Fibroblast of mammary gland (primary cell): ENCODE measurements at regions not wholly inside any gene's neighbourhood (a gene's known extent, or its start where the extent isn't known, plus 50 kb on each side); places are given as distances from the start of the nearest gene placed in this dataset.

Experiments used
- DNase-seq: peaks from one replicate; pipeline ENCODE4 v3.0.0-alpha.2; 2010; ENCODE audit warnings: low read depth
- H3K4me3 ChIP-seq: 2 replicates; pipeline ENCODE4 v1.5.1; 2011; ENCODE audit warnings: low read depth, mild to moderate bottlenecking, low read length, moderate library complexity; ENCODE audit not compliant: control insufficient read depth
- TF ChIP-seq, protein P1 (sequence below): conservative IDR thresholded peaks from 2 replicates; pipeline ENCODE4 v1.5.1; 2011; ENCODE audit warnings: low read depth, low read length, inconsistent platforms; ENCODE audit not compliant: control insufficient read depth, insufficient read depth

DNA sequence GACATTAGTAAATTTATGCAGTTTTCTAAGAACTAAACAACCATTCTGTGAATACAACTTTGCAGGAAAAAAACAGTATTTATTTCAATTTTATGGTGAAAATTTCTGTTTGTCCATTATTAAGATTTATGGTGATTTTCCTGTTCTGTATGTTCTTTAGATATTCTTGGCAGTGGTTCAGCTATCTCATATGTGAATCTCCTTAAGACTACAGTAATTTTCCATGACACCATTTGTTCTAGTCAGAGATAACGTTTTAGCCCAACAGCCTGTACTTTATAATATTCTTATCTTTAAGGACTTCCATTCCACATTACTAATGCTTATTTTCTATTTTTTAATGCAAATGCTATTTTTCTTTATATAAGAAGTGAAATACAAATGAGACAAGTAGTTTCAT lies 504.0 kb downstream of the RFPL4B start:
- no peak for DNase-seq
- TF ChIP-seq, protein P1, sequence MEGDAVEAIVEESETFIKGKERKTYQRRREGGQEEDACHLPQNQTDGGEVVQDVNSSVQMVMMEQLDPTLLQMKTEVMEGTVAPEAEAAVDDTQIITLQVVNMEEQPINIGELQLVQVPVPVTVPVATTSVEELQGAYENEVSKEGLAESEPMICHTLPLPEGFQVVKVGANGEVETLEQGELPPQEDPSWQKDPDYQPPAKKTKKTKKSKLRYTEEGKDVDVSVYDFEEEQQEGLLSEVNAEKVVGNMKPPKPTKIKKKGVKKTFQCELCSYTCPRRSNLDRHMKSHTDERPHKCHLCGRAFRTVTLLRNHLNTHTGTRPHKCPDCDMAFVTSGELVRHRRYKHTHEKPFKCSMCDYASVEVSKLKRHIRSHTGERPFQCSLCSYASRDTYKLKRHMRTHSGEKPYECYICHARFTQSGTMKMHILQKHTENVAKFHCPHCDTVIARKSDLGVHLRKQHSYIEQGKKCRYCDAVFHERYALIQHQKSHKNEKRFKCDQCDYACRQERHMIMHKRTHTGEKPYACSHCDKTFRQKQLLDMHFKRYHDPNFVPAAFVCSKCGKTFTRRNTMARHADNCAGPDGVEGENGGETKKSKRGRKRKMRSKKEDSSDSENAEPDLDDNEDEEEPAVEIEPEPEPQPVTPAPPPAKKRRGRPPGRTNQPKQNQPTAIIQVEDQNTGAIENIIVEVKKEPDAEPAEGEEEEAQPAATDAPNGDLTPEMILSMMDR, result no peak
- H3K4me3 ChIP-seq, result no peak overlapping the region

DNA sequence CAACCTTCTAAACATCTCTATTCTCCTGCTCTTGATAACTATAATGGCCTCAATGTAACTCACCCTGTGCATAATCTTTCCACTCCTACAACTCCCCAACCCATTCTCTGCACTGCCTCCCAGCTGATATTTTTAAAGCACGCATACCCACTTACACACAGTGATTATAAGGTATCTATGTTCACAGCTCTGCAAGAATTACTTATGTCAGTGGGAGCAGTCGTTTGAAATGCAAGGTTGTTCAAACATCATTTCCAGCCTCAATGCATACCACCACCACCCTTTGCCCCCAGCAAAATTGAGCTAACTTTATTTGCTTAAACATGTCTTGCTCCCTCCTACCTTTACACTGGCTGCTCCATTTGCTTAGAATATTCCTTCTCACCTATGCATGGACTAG lies 506.0 kb downstream of the RFPL4B start:
- no peak for DNase-seq
- H3K4me3 ChIP-seq, result no peak overlapping the region
- TF ChIP-seq, protein P1, result no peak

DNA sequence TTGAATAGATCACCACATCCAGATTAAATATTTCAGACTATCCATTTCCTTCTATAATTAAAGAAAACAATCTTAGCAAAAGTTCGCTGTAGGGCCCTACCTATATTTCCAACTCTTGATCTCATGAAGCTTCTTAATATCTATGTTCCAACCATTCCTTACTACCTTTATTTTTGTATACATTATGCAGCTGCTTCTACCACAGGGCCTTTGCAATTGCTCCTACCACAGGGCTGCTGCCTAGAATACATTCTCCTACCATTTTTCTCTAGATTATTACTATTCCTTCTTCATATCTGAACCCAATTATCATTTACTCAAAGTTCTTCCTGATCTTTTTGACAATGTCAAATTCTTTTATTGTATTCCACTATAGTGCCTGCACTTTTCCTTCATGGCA lies 516.6 kb downstream of the RFPL4B start:
- TF ChIP-seq, protein P1, result no peak
- no peak overlapping the region for H3K4me3 ChIP-seq
- no peak for DNase-seq

DNA sequence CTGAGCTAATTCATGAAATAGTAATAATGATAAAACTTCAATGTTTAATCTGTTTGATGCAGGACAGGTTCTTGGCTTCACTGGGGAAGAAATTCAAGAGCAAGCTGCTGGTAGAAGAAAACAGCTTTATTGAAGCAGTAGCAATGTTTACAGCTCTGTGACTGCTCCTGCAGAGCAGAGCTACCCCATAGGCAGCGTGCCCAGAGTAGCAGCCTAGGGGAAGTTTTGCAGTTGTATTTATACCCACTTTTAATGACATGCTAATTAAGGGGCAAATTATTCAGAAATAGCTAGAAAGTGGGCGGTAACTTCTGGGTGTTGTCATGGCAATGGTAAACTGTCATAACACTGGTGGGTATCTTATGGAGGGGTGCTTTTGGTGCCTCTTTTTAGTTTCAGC lies 518.0 kb downstream of the RFPL4B start:
- TF ChIP-seq, protein P1, result no peak
- DNase-seq, result no peak
- no peak overlapping the region for H3K4me3 ChIP-seq

DNA sequence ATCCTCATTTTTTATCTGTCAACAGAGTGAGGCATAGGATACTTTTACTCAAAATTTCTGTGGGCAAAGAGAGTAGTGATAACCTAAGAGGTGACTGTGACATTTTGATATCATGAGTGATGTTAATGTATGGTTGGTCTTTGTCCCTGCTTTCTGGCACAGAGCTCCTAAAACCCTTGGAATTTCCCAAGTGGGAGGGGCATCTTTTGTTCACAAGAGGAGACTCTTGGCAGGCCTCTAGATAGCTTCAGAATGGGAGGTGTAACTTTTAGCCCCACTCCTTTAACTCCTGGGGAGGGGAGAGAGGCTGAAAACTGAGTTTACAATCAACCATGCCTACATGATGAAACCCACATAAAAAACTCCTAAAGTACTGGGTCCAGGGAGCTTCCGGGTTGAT lies 527.8 kb downstream of the RFPL4B start:
- H3K4me3 ChIP-seq, result no peak overlapping the region
- TF ChIP-seq, protein P1, result no peak
- no peak for DNase-seq

DNA sequence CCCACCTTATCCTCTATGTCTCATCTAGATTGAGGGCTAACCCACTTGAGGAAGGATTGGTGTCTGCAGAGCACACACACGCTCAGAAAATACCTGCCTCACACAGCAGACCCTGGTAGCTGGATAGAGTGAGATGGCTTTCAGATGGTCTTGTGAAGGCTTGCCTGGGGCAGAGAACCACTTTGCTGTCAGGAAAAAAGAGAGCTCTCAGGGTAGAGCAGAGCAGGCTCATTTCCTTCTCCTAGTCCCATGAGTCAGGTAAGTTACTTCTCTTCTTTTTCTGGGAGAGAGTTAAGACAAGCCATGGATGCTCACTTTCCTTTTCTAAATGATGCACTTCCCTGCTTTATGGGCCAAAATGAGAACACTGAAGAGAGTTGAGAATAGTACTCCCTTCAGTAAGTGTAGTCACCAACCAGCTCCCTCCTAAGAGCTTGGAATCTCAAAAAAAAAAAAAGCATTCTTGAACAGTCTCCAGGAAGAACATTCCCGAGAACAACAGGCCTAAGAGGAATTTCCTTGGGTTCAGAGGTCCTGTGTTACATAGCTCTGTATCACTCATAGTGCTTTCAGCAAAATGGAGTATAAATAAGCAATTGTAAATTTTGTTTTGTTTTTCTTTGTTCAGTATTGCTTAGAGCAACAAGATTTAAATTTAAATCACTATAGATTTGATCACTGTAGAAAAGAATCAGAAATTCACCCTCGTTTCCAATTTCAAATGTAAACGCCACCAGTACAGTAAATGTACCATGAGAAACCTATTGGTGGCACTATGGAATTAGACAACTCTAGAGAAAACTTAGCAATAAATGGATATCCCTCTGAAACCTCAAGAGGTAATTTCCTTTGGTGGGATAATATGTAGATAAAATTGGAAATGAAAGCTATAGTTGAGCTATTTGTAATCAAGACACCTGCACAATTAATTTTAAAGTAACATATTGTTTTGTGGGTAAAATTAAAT lies 530.3 kb downstream of the RFPL4B start:
- TF ChIP-seq, protein P1, result peak; percentile 15
- H3K4me3 ChIP-seq, result no peak overlapping the region
- peak; percentile 87 for DNase-seq
